PFSK-1 (cell line): ENCODE measurements at regions not wholly inside any gene's neighbourhood (a gene's known extent, or its start where the extent isn't known, plus 50 kb on each side); places are given as distances from the start of the nearest gene placed in this dataset.

Experiments
- FOXP2 ChIP-seq: optimal IDR thresholded peaks from 2 replicates; pipeline ENCODE3; 2011; ENCODE audit warnings: borderline replicate concordance, control low read depth, inconsistent platforms; ENCODE audit not compliant: insufficient read depth; ENCODE audit errors: extremely low read length, extremely low read depth
- POLR2AphosphoS5 ChIP-seq: IDR thresholded peaks from 2 replicates; pipeline ENCODE4 v1.6.1; 2012; ENCODE audit warnings: low read depth, mild to moderate bottlenecking, control low read depth, low read length, moderate library complexity
- SIN3A ChIP-seq: IDR thresholded peaks from 2 replicates; pipeline ENCODE4 v1.6.1; 2012; ENCODE audit warnings: mild to moderate bottlenecking, low read length, moderate library complexity, borderline replicate concordance; ENCODE audit not compliant: insufficient read depth
- TAF1 ChIP-seq: IDR thresholded peaks from 2 replicates; pipeline ENCODE4 v1.6.1; 2012; ENCODE audit warnings: low read length, control low read depth, borderline replicate concordance; ENCODE audit not compliant: insufficient read depth
- TF ChIP-seq, protein P1 (sequence below), 2 experiments: IDR thresholded peaks; 2 replicates each; pipeline versions ENCODE4 v1.6.1 to v1.8.0; 2011 to 2012; ENCODE audit warnings: low read depth in 2 of 2, low read length in 2 of 2, control low read depth in 1 of 2, inconsistent platforms in 1 of 2, mild to moderate bottlenecking in 1 of 2, moderate library complexity in 1 of 2; ENCODE audit not compliant: insufficient read depth in 1 of 2

DNA sequence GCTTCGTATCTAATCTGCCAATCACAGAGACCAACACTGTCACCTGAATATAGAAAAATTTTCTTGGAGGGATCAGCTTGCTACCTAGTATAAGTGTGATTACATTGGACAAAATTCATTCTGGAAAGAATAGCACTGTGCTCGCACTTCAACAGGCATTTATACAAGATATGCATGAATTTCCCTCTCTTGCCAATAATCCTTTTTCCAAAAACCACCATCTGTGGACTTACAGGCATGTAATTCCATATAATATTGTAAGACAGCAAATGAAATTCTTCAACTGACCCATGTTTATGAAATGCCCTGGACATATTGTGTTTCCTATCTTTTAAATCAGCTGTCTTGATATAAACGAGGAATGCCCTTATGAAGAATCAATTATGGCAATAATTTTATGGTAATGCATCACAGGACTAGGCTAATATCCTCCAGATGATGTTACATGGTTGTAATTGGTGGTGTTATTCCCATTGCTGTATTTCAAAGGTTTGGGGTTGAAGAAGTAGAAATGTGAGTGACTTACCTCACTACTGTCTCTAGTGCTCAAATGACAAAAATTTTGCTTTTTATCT lies 861.4 kb upstream of the NECTIN3 start:
- TF ChIP-seq FOXP2 = no peak
- no peak for TF ChIP-seq SIN3A
- TF ChIP-seq, protein P1, sequence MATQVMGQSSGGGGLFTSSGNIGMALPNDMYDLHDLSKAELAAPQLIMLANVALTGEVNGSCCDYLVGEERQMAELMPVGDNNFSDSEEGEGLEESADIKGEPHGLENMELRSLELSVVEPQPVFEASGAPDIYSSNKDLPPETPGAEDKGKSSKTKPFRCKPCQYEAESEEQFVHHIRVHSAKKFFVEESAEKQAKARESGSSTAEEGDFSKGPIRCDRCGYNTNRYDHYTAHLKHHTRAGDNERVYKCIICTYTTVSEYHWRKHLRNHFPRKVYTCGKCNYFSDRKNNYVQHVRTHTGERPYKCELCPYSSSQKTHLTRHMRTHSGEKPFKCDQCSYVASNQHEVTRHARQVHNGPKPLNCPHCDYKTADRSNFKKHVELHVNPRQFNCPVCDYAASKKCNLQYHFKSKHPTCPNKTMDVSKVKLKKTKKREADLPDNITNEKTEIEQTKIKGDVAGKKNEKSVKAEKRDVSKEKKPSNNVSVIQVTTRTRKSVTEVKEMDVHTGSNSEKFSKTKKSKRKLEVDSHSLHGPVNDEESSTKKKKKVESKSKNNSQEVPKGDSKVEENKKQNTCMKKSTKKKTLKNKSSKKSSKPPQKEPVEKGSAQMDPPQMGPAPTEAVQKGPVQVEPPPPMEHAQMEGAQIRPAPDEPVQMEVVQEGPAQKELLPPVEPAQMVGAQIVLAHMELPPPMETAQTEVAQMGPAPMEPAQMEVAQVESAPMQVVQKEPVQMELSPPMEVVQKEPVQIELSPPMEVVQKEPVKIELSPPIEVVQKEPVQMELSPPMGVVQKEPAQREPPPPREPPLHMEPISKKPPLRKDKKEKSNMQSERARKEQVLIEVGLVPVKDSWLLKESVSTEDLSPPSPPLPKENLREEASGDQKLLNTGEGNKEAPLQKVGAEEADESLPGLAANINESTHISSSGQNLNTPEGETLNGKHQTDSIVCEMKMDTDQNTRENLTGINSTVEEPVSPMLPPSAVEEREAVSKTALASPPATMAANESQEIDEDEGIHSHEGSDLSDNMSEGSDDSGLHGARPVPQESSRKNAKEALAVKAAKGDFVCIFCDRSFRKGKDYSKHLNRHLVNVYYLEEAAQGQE (IDR thresholded peaks at IDR 0.05; ENCODE audit: insufficient read depth in 1 of 2, low read depth in 2 of 2, low read length in 2 of 2) = no peak
- no peak for TF ChIP-seq TAF1

DNA sequence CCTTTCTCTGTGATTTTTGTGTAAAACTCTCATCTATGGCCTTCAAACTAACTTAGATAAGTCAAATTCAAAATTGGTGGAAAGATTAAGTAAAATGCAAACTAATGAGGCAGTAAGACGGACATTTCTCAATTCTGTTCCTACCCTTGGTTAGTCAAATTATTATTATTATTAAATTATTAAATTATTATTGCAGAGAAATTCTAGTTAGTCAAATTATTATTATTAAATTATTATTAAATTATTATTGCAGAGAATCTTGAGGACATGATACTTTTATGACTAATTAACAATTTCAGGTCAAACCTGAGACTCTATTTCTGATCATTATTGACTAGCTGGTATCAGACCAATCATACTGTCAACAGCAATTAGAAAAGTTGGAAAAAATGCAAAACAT lies 845.0 kb upstream of the NECTIN3 start:
- TF ChIP-seq POLR2AphosphoS5 = no peak
- TF ChIP-seq SIN3A = no peak
- no peak for TF ChIP-seq FOXP2
- TF ChIP-seq, protein P1 (IDR thresholded peaks at IDR 0.05; ENCODE audit: insufficient read depth in 1 of 2, low read depth in 2 of 2, low read length in 2 of 2) = no peak
- no peak for TF ChIP-seq TAF1

DNA sequence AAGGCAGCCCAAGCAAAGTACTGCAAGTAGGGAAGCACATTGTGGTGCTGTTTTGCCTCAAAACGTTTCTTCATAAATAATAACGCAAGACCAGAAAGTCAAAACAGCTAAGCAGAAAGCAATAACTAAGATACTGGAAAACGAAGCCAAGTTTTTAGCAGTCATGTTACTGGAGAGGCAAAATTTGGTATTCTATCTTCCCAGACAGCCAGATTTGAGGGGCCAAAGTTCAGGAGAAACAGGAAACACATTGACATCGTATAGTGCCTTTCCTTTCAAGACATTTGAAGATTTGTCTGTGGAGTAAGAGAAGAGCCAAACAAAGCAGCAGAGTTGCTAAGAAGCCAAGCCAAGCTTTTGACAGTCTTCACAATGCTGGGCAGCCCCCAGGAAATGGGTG lies 843.6 kb upstream of the NECTIN3 start:
- no peak for TF ChIP-seq POLR2AphosphoS5
- TF ChIP-seq FOXP2 = no peak
- TF ChIP-seq TAF1 = no peak

DNA sequence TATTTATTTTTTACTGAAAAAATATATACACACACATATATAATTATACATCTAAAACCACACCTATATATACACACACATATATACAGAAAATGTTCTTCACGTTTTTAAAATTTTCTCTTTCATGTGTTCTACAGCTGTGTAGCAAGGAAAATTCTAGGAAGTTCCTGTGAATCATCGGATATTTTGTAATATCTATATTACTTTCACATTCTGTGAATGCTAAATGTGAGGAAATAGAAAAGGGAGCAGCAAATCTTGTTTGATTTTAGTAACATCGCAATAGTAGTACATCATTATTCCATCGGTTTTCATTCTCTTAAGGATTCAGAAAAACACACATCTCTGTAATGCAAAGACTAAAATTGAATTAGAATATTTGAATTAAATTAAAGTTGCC lies 836.8 kb upstream of the NECTIN3 start:
- TF ChIP-seq POLR2AphosphoS5 (no peak), FOXP2 (no peak), TAF1 (no peak), SIN3A (no peak)
- TF ChIP-seq, protein P1 (IDR thresholded peaks at IDR 0.05; ENCODE audit: insufficient read depth in 1 of 2, low read depth in 2 of 2, low read length in 2 of 2) = no peak

DNA sequence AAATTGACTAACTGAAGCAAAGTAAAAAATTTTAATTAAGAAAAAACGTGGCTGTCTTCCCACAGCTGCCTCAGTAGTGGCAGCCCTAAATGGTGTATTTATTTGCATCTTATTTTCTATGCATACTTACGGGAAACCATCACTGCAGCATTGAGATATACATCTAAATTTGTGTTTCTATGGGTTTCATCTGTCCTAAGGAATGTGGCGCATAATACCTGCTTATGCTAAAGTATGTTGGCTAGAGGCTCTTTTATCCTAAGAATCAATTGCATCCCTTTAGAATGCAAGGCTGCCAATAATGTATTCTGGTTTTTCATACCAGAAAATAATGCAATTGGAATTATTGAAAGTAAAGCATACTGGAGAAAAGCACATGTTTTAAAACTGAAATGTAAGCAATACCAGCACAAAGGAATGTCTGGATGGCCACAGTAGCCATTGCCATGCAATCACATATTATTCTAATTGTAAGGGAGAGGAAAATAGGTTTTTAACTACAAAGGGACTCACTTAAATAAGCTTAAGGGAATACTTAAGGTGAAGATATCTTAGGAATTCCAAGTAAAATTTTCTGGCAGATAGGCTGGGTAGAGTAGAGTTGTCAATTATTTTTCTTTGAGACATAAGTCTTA lies 834.5 kb upstream of the NECTIN3 start:
- TF ChIP-seq FOXP2 (no peak), POLR2AphosphoS5 (no peak), TAF1 (no peak), SIN3A (no peak)
- TF ChIP-seq, protein P1 (IDR thresholded peaks at IDR 0.05; ENCODE audit: insufficient read depth in 1 of 2, low read depth in 2 of 2, low read length in 2 of 2) = no peak
